ENCODE measurements at regions not wholly inside any gene's neighbourhood (a gene's known extent, or its start where the extent isn't known, plus 50 kb on each side); places are given as distances from the start of the nearest gene placed in this dataset.
"Not testable (repeated sequence)": the region's sequence is repeated elsewhere in the genome, so short reads cannot be mapped to it uniquely, and the experiment has no call there.

DNA sequence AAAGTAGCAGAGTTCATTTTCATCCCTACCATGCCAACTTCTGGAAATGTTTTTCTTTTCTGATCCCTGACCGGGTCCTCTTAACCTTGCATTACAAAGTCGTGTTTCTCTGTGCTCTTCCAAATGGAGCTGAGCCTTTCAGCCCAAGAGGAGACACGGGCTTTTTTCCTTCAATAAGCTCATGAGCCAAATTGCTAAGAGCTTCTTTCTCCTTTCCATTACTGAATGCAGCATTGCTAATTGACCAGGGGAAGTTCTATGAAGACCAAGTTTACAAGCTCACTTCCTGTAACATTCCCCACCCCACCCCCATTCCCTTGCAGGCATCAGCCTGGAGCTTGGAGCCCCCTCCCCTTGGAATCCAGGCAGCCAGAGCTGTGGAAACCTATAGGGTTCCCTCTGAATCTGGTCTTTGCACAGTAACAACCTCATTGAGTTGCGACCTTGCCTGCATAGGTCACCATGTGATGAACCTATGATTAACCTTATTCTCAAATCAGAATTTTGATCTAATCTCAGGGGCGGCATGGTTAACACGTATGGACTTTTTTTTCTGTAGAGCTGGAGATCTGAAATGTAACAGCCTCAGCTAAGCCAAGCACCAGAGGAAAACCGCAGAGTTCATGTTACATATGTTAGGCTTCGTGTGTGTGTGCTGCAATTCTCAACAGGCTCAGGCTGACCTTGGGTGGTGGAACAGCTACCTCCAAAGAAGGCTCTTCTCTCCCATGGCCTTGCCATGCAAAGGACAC lies 395.7 kb upstream of the ZNF462 start:
- DNase-seq: no peak

DNA sequence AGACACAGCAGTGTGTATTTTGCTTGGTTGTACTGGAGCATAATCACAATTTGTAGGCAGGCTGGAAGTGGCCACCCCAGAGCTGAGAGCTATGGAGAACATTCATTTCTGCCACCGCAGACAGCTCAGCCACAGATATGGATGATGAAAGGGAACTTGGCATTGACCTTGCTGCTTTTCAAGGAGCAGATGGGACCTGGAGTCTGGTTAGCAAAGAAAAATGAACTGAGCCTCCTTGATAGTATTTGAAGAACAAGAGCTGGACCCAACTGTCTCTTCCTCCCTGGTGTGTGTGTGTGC lies 395.2 kb upstream of the ZNF462 start:
- DNase-seq: no peak

GRCh38 chr9:106468431-106468830 lies 394.5 kb upstream of the ZNF462 start:
- no peak for DNase-seq

DNA sequence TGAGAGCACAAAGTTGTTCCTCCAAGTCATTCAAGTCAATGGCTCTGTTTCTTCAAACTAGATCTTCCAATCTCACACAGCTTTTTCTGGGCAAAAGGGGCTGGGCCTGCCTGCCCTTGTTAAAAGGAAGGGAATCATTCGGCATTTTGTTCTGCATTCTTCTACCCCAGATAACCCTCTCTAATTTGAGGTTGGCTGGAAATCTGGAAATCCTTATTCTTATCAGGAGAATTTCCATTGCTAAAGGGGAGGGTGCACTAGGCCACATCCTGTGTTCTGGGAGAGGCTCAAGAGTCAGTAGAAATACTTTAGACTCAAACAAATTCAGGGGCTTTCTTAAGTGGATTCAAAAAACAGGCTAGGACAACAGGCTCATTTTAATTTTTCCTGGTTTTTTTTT lies 384.7 kb upstream of the ZNF462 start:
- no peak for DNase-seq

GRCh38 chr9:106478727-106479126 lies 384.2 kb upstream of the ZNF462 start:
- DNase-seq: no peak

- DNase-seq: no peak
Measured at GRCh38 chr9:106479679-106480078, 383.3 kb upstream of the ZNF462 start.

DNA sequence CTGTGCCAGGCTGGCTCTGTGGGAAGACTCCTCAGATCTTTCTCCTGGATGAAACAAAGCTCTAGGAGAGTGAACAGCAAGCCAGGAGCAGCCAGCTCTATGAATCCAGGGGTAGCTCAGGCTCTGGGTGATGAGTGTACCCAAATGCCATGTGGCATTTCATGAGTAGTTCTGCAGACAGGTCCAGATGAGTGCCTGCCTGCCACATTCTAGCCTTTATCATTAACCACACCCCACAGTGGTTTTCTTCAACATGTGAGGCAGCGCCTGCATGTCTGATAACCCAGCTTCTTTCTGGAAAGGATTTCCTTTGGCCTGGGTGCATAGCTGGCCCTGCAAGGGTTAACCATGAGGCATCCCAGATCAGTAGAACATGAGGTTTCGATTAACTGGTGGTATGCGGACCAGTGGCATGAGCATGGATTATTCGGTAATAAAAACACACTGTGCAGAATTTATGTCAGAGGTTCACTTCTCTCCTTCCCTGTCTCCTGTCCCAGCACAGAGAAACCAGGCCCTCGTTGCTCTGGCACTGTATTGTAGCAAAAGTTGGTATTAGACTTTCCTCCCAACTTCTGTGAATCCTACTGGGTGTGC lies 381.9 kb upstream of the ZNF462 start:
- no peak for DNase-seq

DNA sequence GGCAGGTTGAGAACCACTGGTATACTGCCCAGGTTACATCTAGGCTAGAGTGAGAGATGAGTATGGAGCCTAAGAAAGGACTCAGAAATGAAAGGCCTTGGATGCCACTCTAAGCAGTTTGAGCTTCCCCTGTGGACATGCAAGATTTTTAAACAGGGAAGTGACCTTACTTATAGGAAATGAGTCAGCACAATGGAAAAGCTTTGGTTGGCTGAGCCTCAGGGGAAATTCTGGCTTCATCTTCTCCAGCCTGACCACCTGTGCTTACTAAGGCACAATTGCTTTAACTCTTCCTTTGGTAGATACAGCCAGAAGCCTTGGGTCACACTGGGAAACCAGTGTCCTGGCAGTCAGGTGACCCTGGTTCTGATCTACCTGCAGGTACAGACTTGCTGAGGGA lies 380.2 kb upstream of the ZNF462 start:
- DNase-seq: no peak

DNA sequence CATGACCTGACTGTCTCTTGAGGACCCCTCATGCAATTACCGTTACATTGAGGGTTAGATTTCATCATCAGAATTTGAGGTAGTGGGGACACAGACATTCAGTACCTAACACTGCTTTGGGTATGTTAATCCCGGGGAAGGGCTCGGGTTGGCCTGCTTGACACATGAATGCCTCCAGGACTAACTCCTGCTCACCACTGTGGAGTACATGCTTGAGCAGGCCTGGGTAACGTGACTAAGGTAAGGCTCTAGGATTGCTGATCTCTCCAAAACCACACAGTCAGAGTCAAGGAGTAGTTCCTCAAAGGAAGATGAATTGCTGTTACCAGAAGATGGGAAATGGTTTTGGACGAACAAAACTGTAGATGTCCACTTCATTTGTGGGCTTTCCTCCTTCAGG lies 376.3 kb upstream of the ZNF462 start:
- no peak for DNase-seq

DNA sequence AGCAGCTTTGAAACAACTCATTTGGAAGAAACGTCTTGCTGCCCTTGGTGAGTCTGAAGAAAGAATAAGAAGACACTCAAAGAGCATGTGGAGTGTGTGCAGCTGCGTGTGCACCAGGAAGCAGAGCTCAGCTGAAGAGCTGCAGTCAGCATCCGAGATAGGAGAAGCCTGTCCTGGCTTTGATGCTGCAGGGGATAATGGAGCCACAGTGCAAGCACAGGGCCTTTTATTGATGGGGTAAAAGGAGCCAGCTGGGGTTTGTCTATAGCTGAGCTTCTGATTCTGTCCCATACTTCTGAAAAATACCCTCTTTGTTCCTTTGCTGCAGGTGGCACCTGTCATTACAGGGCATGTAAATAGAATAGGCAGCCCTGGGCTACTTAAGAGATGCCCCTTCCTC lies 375.7 kb upstream of the ZNF462 start:
- DNase-seq: no peak

- DNase-seq: not testable (repeated sequence)
Measured at GRCh38 chr9:106492126-106492525, 370.8 kb upstream of the ZNF462 start.

- DNase-seq: no peak
Measured at GRCh38 chr9:106500171-106500570, 362.8 kb upstream of the ZNF462 start.

DNA sequence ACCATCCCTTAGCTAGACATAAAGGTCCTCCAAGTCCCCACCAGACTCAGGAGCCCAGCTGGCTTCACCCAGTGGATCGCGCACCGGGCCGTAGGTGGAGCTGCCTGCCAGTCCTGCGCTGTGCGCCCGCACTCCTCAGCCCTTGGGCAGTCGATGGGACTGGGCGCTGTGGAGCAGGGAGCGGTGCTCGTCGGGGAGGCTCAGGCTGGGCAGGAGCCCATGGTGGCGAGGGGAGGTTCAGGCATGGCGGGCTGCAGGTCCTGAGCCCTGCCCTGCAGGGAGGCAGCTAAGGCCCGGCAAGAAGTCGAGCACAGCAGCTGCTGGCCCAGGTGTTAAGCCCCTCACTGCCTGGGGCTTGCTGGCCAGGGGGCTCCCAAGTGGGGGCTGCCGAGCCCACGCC lies 361.8 kb upstream of the ZNF462 start:
- not testable (repeated sequence) for DNase-seq

DNA sequence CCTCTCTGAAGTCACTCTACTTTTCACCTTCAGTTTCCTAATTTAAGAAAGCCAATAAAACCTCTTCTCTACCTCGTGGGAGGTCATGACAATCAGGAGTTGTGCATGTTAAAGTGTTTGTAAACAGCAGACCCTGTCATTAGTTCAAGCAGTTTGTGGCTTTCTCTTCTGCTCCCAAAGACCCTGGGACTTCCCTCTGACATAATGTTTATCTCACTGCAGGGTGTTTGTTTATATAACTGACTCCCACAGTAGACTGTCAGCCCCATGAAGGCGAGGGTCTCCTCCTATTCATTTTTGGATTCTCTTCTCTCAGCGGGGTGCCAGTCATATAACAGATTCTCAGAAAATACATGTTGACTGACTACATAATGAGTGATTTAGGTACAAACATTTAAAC lies 360.0 kb upstream of the ZNF462 start:
- no peak for DNase-seq

DNA sequence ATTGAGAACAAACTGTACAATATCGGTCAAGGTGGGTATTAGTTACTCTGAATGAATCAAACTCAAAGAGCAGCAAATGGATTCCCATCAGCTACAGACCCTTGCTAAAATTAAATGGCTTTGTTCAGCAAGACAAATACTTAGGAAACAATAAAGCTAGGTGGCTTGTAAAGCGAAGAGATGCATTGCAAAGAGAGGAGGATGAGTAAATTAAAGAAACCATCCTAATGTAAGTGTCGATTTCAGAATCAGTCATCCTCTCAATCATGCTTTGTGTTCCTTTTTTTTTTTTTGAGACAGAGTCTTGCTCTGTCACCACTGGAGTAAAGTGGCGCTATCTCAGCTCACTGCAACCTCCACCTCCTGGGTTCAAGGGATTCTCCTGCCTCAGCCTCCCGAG lies 359.2 kb upstream of the ZNF462 start:
- no peak for DNase-seq

GRCh38 chr9:106526716-106527204 lies 336.2 kb upstream of the ZNF462 start:
- no peak for DNase-seq

DNA sequence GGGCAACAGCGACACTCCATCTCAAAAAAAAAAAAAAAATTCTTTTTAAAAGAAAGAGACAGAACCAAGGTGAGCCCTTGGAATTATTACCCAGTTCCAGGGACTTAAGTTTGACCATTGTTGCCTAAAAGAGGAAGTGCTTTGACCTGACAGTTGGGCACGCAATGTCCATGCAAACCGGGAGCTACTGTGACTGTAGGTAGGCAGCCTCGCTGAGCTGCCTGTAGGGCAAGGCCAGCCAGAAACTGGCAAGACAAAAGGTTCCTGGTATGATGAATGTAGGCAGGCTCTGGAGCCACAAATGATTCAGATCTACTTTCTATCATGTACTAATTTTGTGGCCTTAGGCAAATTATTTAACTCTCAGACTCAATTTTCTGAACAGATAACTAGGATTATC lies 334.8 kb upstream of the ZNF462 start:
- DNase-seq: no peak

DNA sequence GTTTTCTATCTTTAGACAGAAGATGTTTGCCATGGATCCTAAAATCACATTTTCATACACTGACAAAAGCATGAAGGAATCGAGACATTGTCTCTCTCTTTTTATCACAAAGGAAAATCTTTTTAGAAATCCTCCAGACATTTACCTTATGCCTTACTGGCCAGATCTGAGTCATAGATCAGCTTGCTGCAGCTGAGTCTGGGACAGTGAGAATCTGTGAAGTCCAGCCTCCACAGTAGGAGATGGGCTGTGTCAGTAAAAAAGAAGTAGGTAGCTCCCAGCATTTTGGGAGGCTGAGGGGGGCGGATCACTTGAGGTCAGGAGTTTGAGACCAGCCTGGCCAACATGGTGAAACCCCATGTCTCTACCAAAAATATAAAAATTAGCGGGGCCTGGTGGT lies 333.4 kb upstream of the ZNF462 start:
- DNase-seq: no peak

DNA sequence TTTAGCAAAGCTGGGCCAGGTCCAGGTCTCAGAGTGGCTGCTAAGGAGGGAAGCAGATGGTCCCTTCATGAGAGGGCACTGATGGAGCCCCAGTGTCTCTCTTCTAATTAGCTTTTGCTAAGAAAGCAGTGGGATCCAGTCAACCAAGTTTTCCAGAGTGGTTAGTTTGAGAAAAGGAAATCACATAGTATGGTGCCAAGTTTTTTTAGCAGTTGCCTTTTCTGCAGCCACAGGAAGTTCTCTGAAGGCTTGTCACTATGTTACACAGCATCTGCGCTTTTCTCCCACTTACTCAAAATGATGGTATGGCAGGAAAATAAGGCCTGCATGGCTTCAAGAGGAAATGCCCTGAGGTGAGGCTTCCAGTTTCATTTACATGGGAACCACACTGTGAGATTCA lies 331.5 kb upstream of the ZNF462 start:
- no peak for DNase-seq

- no peak for DNase-seq
Measured at GRCh38 chr9:106532306-106533015, 330.5 kb upstream of the ZNF462 start.

GRCh38 chr9:106534800-106535199 lies 328.2 kb upstream of the ZNF462 start:
- no peak for DNase-seq

DNA sequence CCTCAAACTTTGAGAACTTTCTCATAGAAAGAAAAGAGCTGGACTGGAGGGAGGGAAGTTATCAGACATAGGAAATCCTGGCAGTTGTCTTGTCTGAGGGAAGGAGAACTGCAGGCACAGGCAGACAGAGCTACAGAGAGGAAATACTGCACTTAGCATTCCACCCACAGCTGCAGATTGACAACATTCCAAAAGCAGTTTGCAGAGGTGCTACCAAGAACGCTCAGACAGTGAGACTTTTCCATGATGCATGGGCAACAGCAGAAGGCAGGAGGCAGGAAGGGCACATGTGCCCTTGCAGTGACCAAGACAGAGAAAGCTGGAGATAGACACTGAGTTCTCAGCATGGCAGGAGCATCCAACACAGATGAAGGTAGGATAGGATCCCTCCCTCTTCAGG lies 327.5 kb upstream of the ZNF462 start:
- no peak for DNase-seq

DNA sequence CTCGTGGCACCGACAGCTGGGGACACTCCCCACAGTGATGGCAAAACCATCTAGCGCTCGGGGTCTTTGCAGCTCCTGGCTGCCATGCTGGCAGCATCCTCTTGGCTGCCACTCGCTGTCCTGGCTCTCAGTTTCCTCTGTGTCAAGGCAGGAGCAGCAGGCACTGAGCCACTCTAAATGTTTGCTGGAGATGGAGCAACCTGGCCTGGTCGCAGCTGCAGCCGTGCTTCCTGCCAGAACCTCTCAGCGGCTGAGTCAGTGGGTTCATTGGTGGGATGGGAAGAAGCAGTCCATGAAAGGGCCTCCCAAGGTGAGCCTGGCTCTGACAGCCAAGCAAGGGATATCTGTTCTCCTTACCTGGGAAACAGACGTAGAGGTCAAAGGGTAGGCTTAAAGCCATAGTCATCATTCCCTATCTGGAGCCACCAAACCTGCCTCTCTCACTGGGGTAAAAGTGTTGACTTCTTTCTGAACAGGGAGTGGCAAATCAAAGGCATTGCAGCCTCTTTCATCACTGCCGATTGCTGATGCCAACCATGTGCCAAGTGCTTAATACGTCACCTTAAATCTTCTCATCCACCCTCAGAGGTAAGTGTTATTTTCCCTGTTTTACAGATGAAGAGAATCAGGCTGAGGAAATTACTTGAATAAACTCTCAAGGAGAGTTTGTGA lies 304.8 kb upstream of the ZNF462 start:
- no peak for DNase-seq

DNA sequence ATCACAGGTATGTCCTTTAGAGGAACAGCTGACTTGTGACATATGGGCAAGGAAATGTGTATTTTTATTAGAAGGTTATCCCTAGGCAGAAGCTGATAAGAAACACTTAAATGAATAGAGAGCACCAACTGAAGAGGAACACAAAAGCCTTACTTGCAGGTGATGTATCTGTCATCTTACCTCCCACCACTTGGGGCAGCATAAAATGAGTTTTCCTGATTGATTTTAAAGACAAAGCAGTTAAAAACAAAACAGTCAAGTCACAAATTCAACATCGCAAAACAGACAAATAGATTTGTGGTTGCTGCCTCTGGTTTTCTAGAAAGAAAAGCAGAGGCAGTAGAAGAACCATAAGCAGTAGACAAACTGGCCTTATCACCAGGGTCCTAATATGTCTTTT lies 302.4 kb upstream of the ZNF462 start:
- no peak for DNase-seq
